ENCODE measurements at regions not wholly inside any gene's neighbourhood (a gene's known extent, or its start where the extent isn't known, plus 50 kb on each side); places are given as distances from the start of the nearest gene placed in this dataset.

DNA sequence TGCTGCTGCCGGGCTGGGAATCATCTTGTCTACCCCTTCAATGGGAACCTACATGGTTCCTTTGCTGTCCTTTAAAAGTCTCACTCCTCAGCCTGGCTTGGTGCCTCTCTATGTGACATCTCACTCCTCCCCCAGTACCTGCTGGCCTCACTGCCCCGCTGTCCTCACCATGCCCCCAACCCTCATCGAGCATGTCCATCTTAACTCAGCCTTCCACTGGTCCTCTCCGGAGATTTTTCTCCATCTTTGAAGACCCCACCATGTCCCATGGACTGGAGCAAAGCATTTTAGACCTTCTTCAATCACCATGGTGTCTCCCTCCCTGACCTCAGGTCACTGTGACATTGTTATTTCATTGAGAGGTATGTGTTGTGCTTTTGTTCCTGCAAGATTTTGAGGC, 58.1 kb upstream of the SIX3 start:
- H3K4me3 ChIP-seq (replicated peaks; ENCODE audit: low read depth, low read length), result no peak overlapping the region
- no peak for DNase-seq (ENCODE audit: extremely low read depth, low read depth)
- TF ChIP-seq, protein P1, sequence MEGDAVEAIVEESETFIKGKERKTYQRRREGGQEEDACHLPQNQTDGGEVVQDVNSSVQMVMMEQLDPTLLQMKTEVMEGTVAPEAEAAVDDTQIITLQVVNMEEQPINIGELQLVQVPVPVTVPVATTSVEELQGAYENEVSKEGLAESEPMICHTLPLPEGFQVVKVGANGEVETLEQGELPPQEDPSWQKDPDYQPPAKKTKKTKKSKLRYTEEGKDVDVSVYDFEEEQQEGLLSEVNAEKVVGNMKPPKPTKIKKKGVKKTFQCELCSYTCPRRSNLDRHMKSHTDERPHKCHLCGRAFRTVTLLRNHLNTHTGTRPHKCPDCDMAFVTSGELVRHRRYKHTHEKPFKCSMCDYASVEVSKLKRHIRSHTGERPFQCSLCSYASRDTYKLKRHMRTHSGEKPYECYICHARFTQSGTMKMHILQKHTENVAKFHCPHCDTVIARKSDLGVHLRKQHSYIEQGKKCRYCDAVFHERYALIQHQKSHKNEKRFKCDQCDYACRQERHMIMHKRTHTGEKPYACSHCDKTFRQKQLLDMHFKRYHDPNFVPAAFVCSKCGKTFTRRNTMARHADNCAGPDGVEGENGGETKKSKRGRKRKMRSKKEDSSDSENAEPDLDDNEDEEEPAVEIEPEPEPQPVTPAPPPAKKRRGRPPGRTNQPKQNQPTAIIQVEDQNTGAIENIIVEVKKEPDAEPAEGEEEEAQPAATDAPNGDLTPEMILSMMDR (IDR thresholded peaks at IDR 0.05; ENCODE audit: low read depth, low read length, missing control alignments), result no peak

DNA sequence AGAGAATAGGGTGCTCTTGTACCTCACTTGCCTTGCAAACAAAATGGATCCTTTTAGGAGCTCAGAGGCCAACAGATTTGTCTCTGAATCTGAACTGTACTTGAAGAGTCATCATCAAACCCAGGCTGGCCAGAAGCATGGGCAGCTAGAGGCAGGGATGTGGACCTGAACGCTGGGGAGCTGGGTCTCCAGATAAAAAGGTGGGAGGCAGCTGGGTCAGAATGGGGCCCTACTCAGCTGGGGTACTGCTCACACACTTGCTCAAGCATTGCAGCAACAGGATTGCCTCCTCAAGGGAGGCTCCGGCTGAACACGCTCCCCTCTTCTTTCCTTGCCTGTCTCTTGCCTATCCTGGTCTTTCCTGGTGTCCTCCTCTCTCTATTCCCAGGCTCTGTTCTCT, 57.3 kb upstream of the SIX3 start:
- DNase-seq (ENCODE audit: extremely low read depth, low read depth), result no peak
- TF ChIP-seq, protein P1 (IDR thresholded peaks at IDR 0.05; ENCODE audit: low read depth, low read length, missing control alignments), result no peak
- H3K4me3 ChIP-seq (replicated peaks; ENCODE audit: low read depth, low read length), result no peak overlapping the region

- no peak for DNase-seq (ENCODE audit: extremely low read depth, low read depth)
- no peak overlapping the region for H3K4me3 ChIP-seq (replicated peaks; ENCODE audit: low read depth, low read length)
- TF ChIP-seq, protein P1 (IDR thresholded peaks at IDR 0.05; ENCODE audit: low read depth, low read length, missing control alignments), result no peak
Observed at GRCh38 chr2:44884677-44885076, 56.8 kb upstream of the SIX3 start.

DNA sequence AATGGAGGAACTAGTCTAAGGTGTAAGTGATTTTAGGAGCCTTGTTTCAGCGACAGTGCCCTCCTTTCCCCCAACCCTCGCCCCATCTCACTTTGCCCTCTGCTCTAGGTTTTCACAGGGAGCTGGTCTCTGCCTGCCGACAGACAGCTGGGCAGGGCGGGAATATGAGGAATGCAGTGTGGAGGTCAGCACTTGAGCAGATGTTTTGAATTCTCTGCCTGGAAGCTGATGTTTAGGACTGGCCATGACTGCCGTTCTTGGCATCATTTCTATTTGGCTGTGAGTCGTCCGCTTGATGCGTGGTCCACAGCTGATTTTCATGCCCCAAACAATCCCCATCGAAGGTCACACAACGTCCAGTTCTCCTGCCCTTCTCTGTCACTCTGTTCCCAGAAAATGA, 55.1 kb upstream of the SIX3 start:
- TF ChIP-seq, protein P1 (IDR thresholded peaks at IDR 0.05; ENCODE audit: low read depth, low read length, missing control alignments), result no peak
- no peak for DNase-seq (ENCODE audit: extremely low read depth, low read depth)

DNA sequence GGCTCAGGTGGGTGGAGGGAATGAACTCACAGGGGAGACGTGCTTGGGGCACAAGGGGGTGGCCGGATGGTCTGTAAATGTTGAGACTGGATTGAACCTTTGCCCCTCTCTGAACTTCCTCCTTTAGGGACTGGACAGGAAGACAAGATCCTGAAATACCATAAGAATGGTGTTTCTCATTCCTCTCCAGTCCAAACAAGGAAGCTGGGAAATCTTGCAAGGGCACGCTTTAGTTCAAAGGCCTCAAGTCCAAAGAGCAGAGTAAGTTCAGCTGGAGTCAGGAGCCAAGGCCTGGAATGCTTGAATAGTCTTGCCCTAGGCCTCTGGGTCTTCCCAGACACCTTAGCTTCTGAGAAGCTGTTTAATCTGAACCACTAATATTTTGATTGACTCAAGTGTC, 52.4 kb upstream of the SIX3 start:
- TF ChIP-seq, protein P1 (IDR thresholded peaks at IDR 0.05; ENCODE audit: low read depth, low read length, missing control alignments), result no peak
- H3K4me3 ChIP-seq (replicated peaks; ENCODE audit: low read depth, low read length), result no peak overlapping the region
- DNase-seq (ENCODE audit: extremely low read depth, low read depth), result no peak

More for the DNA sequence above, 55.1 kb upstream of the SIX3 start:
- H3K4me3 ChIP-seq (replicated peaks; ENCODE audit: low read depth, low read length), result no peak overlapping the region
